ENCODE measurements at regions not wholly inside any gene's neighbourhood (a gene's known extent, or its start where the extent isn't known, plus 50 kb on each side); places are given as distances from the start of the nearest gene placed in this dataset.

GRCh38 chr6:98657764-98658163 is 176.6 kb upstream of the POU3F2 start:
- Histone ChIP-seq H3K4me2 (ENCODE audit: low read depth, low read length) (no peak overlapping the region), H4K20me1 (ENCODE audit: insufficient read depth, low read length) (no peaks in the 10 kb centered on the region), H3K27me3 (replicated peaks; ENCODE audit: insufficient read depth, low read length) (no peaks in the 10 kb centered on the region), H3K9ac (ENCODE audit: low read length) (no peak overlapping the region), H3F3A (ENCODE audit: insufficient read depth, low read length) (no peaks in the 10 kb centered on the region), H3K36me3 (replicated peaks; ENCODE audit: insufficient read depth, low read length) (no peaks in the 10 kb centered on the region), H3K4me3 (ENCODE audit: low read length) (no peak overlapping the region), H3K27ac (ENCODE audit: low read length) (no peak overlapping the region), H2AFZ (ENCODE audit: low read length) (no peak overlapping the region), H3K9me3 (replicated peaks; ENCODE audit: insufficient read depth, low read length) (no peaks in the 10 kb centered on the region), H3K4me1 (ENCODE audit: low read length) (no peaks in the 10 kb centered on the region), H3K9me2 (replicated peaks; ENCODE audit: insufficient read depth, low read length) (no peaks in the 10 kb centered on the region), H3K79me2 (ENCODE audit: low read length) (no peaks in the 10 kb centered on the region)
- peak; percentile 38 for DNase-seq
- TF ChIP-seq CTCF (IDR thresholded peaks at IDR 0.05; ENCODE audit: low read length) (no peak), EZH2 (optimal IDR thresholded peaks at IDR 0.05; ENCODE audit: low read depth, low read length) (no peak), EZH2phosphoT487 (IDR thresholded peaks at IDR 0.05; ENCODE audit: low read length) (no peak)

GRCh38 chr6:98669371-98669770 is 165.0 kb upstream of the POU3F2 start:
- H3K4me3 ChIP-seq (ENCODE audit: low read length): no peak overlapping the region
- no peaks in the 10 kb centered on the region for H3K27me3 ChIP-seq (replicated peaks; ENCODE audit: insufficient read depth, low read length)
- no peaks in the 10 kb centered on the region for H3K36me3 ChIP-seq (replicated peaks; ENCODE audit: insufficient read depth, low read length)
- H3K4me1 ChIP-seq (ENCODE audit: low read length): no peaks in the 10 kb centered on the region
- TF ChIP-seq CTCF (IDR thresholded peaks at IDR 0.05; ENCODE audit: low read length) (no peak), EZH2 (optimal IDR thresholded peaks at IDR 0.05; ENCODE audit: low read depth, low read length) (no peak), EZH2phosphoT487 (IDR thresholded peaks at IDR 0.05; ENCODE audit: low read length) (no peak)
- no peak overlapping the region for H3K4me2 ChIP-seq (ENCODE audit: low read depth, low read length)
- H3K9ac ChIP-seq (ENCODE audit: low read length): no peak overlapping the region
- no peaks in the 10 kb centered on the region for H4K20me1 ChIP-seq (ENCODE audit: insufficient read depth, low read length)
- H3K27ac ChIP-seq (ENCODE audit: low read length): no peak overlapping the region
- no peaks in the 10 kb centered on the region for H3K9me3 ChIP-seq (replicated peaks; ENCODE audit: insufficient read depth, low read length)
- no peaks in the 10 kb centered on the region for H3K9me2 ChIP-seq (replicated peaks; ENCODE audit: insufficient read depth, low read length)
- no peak overlapping the region for H2AFZ ChIP-seq (ENCODE audit: low read length)
- no peak for DNase-seq
- H3F3A ChIP-seq (ENCODE audit: insufficient read depth, low read length): no peaks in the 10 kb centered on the region
- H3K79me2 ChIP-seq (ENCODE audit: low read length): no peaks in the 10 kb centered on the region

- no peaks in the 10 kb centered on the region for H3K36me3 ChIP-seq (replicated peaks; ENCODE audit: insufficient read depth, low read length)
- H3K9me2 ChIP-seq (replicated peaks; ENCODE audit: insufficient read depth, low read length): no peaks in the 10 kb centered on the region
- H2AFZ ChIP-seq (ENCODE audit: low read length): no peak overlapping the region
- H3K9ac ChIP-seq (ENCODE audit: low read length): no peak overlapping the region
- DNase-seq: no peak
- no peak overlapping the region for H3K4me3 ChIP-seq (ENCODE audit: low read length)
- no peaks in the 10 kb centered on the region for H3K79me2 ChIP-seq (ENCODE audit: low read length)
- H3K27ac ChIP-seq (ENCODE audit: low read length): no peak overlapping the region
- H3F3A ChIP-seq (ENCODE audit: insufficient read depth, low read length): no peaks in the 10 kb centered on the region
- no peak overlapping the region for H3K4me2 ChIP-seq (ENCODE audit: low read depth, low read length)
- no peaks in the 10 kb centered on the region for H3K9me3 ChIP-seq (replicated peaks; ENCODE audit: insufficient read depth, low read length)
- H4K20me1 ChIP-seq (ENCODE audit: insufficient read depth, low read length): no peaks in the 10 kb centered on the region
- no peak for TF ChIP-seq EZH2 (optimal IDR thresholded peaks at IDR 0.05; ENCODE audit: low read depth, low read length)
- TF ChIP-seq CTCF (IDR thresholded peaks at IDR 0.05; ENCODE audit: low read length): no peak
- no peak for TF ChIP-seq EZH2phosphoT487 (IDR thresholded peaks at IDR 0.05; ENCODE audit: low read length)
- H3K4me1 ChIP-seq (ENCODE audit: low read length): no peaks in the 10 kb centered on the region
- H3K27me3 ChIP-seq (replicated peaks; ENCODE audit: insufficient read depth, low read length): no peaks in the 10 kb centered on the region
Measured at GRCh38 chr6:98670045-98670746, 164.2 kb upstream of the POU3F2 start.

Data from MM.1S (cell line).